ENCODE measurements at regions not wholly inside any gene's neighbourhood (a gene's known extent, or its start where the extent isn't known, plus 50 kb on each side); places are given as distances from the start of the nearest gene placed in this dataset.

DNA sequence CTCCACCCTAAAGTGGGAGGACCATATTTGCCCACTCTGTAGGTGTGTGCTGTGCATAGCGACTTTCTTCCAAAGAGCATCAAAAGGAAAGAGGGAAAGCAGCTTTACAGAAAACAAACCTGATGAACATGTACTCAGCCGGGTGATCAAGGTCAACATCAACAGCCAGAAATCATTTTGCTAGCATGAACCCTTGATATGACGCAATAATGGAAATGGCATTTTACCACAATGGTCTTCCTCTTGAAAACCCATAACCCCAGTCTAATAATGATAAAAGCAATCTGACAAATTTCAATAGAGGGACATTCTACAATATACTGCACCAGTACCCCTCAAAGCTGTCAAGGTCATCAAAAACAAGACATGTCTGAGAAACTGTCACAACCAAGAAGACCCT, 350.2 kb downstream of the FBXO15 start:
- Mint-ChIP-seq H3K27ac (no peak overlapping the region), H3K36me3 (ENCODE audit: insufficient read depth in 1 of 3, low read depth in 3 of 3) (no peaks in the 10 kb centered on the region), H3K9me3 (0 out of 5 replicates have a peak, but pooled peaks cover 0 to 2% of the 10 kb centered on the region in 2 experiments), H3K4me1 (0 out of 4 replicates have a peak, but pooled peaks cover 0 to 4% of the 10 kb centered on the region in 2 experiments), H3K27me3 (ENCODE audit: low read depth) (no peaks in the 10 kb centered on the region; the same call in 1 of the 2 replicates), H3K4me3 (no peak overlapping the region)
- Histone ChIP-seq H4K5ac (ENCODE audit: insufficient read length, low read depth, low read length) (no peak overlapping the region), H2BK12ac (ENCODE audit: insufficient read length, low read depth, low read length) (no peak overlapping the region), H4K8ac (replicated peaks; ENCODE audit: insufficient read length, low read depth, low read length) (no peak overlapping the region), H3K23ac (ENCODE audit: insufficient read length, low read depth, low read length) (no peak overlapping the region), H3K18ac (ENCODE audit: insufficient read length, low read depth, low read length) (no peak overlapping the region), H3K79me2 (ENCODE audit: insufficient read depth, low read length) (no peaks in the 10 kb centered on the region), H3K56ac (ENCODE audit: insufficient read length, low read depth, low read length) (no peak overlapping the region), H3K4ac (ENCODE audit: low read depth, low read length) (no peak overlapping the region), H2AFZ (ENCODE audit: low read length) (no peak overlapping the region), H2BK15ac (ENCODE audit: low read depth, low read length) (no peak overlapping the region), H2BK120ac (ENCODE audit: low read depth, low read length, poor library complexity, severe bottlenecking) (no peak overlapping the region), H4K91ac (ENCODE audit: insufficient read length, low read depth, low read length) (no peak overlapping the region), H3K14ac (ENCODE audit: insufficient read depth, low read length) (no peak overlapping the region), H2BK20ac (ENCODE audit: low read depth, low read length, poor library complexity, severe bottlenecking) (no peak overlapping the region), H3T11ph (ENCODE audit: low read length) (no peak overlapping the region), H3K27me3 (ENCODE audit: insufficient read depth, low read length) (no peaks in the 10 kb centered on the region), H4K20me1 (ENCODE audit: control insufficient read depth, insufficient read depth, insufficient read length) (no peaks in the 10 kb centered on the region), H3K4me2 (ENCODE audit: insufficient read depth, insufficient read length, low read length) (no peak overlapping the region), H2BK5ac (ENCODE audit: insufficient read length, low read length) (no peak overlapping the region), H3K9ac (ENCODE audit: extremely low read depth, insufficient read length, low read length) (no peak overlapping the region), H3K9me3 (ENCODE audit: control insufficient read depth, low read depth, low read length) (no peaks in the 10 kb centered on the region), H3K79me1 (ENCODE audit: insufficient read depth, low read depth, low read length, poor library complexity, severe bottlenecking) (no peaks in the 10 kb centered on the region), H3K4me1 (ENCODE audit: insufficient read depth, low read length) (no peaks in the 10 kb centered on the region), H3K23me2 (ENCODE audit: insufficient read length, low read depth, low read length, poor library complexity, severe bottlenecking) (no peaks in the 10 kb centered on the region), H3K27ac (ENCODE audit: insufficient read length, low read depth, low read length) (no peak overlapping the region), H2AK5ac (ENCODE audit: insufficient read length, low read length) (no peak overlapping the region)
- TF ChIP-seq, protein P1, sequence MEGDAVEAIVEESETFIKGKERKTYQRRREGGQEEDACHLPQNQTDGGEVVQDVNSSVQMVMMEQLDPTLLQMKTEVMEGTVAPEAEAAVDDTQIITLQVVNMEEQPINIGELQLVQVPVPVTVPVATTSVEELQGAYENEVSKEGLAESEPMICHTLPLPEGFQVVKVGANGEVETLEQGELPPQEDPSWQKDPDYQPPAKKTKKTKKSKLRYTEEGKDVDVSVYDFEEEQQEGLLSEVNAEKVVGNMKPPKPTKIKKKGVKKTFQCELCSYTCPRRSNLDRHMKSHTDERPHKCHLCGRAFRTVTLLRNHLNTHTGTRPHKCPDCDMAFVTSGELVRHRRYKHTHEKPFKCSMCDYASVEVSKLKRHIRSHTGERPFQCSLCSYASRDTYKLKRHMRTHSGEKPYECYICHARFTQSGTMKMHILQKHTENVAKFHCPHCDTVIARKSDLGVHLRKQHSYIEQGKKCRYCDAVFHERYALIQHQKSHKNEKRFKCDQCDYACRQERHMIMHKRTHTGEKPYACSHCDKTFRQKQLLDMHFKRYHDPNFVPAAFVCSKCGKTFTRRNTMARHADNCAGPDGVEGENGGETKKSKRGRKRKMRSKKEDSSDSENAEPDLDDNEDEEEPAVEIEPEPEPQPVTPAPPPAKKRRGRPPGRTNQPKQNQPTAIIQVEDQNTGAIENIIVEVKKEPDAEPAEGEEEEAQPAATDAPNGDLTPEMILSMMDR (conservative IDR thresholded peaks at IDR 0.05): no peak
- DNase-seq: no peak
- WGBS (ENCODE audit: extremely low coverage, insufficient read length, low lambda C conversion rate): no CpG with 5 or more reads among the region's 3 CpGs

Measured in H9 (cell line).